ENCODE measurements at regions not wholly inside any gene's neighbourhood (a gene's known extent, or its start where the extent isn't known, plus 50 kb on each side); places are given as distances from the start of the nearest gene placed in this dataset.

- H3K4me1 ChIP-seq: peaks cover 16 to 23% of the 10 kb centered on the region in 2 donors
- H3K9me3 ChIP-seq: no peaks in the 10 kb centered on the region
- no peaks in the 10 kb centered on the region for H3K27me3 ChIP-seq
- H3K4me3 ChIP-seq (replicated peaks in 1 of 3): no peak overlapping the region
- no peak for TF ChIP-seq POLR2A (IDR thresholded peaks at IDR 0.05)
- TF ChIP-seq CTCF (IDR thresholded peaks at IDR 0.05): no peak
- H3K36me3 ChIP-seq: no peaks in the 10 kb centered on the region
- WGBS, 2 donors: 90 to 93% methylated on average over 3 of the region's 3 CpGs
- DNase-seq: no peak
- intact Hi-C loops (cut with DNase I): no loop called here
- H3K27ac ChIP-seq: no peak overlapping the region
Observed at GRCh38 chr11:95544095-95544856, 245.3 kb downstream of the FAM76B start.

GRCh38 chr11:95542868-95543551 is 246.6 kb downstream of the FAM76B start:
- intact Hi-C loops (cut with DNase I): no loop called here
- Histone ChIP-seq H3K27ac (no peak overlapping the region), H3K4me3 (replicated peaks in 1 of 3) (no peak overlapping the region), H3K27me3 (no peaks in the 10 kb centered on the region), H3K36me3 (no peaks in the 10 kb centered on the region), H3K4me1 (peaks cover 3 to 12% of the 10 kb centered on the region in 2 donors), H3K9me3 (no peaks in the 10 kb centered on the region)
- WGBS, 2 donors: 93 to 100% methylated on average over 2 of the region's 2 CpGs
- TF ChIP-seq POLR2A (IDR thresholded peaks at IDR 0.05) (no peak), CTCF (IDR thresholded peaks at IDR 0.05) (no peak)
- no peak for DNase-seq

GRCh38 chr11:95541715-95542114 is 247.9 kb downstream of the FAM76B start:
- intact Hi-C loops (cut with DNase I): no loop called here
- H3K27ac ChIP-seq: no peak overlapping the region
- H3K4me1 ChIP-seq: no peaks in the 10 kb centered on the region
- TF ChIP-seq POLR2A (IDR thresholded peaks at IDR 0.05) (no peak), CTCF (IDR thresholded peaks at IDR 0.05) (no peak)
- H3K4me3 ChIP-seq (replicated peaks in 1 of 3): no peak overlapping the region
- no peaks in the 10 kb centered on the region for H3K9me3 ChIP-seq
- WGBS, 2 donors: 92 to 96% methylated on average over 4 of the region's 4 CpGs
- DNase-seq: no peak
- no peaks in the 10 kb centered on the region for H3K36me3 ChIP-seq
- no peaks in the 10 kb centered on the region for H3K27me3 ChIP-seq

GRCh38 chr11:95536047-95536690 is 253.4 kb downstream of the FAM76B start:
- H3K4me1 ChIP-seq: no peaks in the 10 kb centered on the region
- intact Hi-C loops (cut with DNase I): no loop called here
- WGBS, 2 donors: 88 to 94% methylated on average over 3 of the region's 3 CpGs
- DNase-seq: no peak
- H3K9me3 ChIP-seq: no peaks in the 10 kb centered on the region
- no peak for TF ChIP-seq CTCF (IDR thresholded peaks at IDR 0.05)
- TF ChIP-seq POLR2A (IDR thresholded peaks at IDR 0.05): no peak
- no peaks in the 10 kb centered on the region for H3K27me3 ChIP-seq
- H3K27ac ChIP-seq: no peak overlapping the region
- H3K4me3 ChIP-seq (replicated peaks in 1 of 3): no peak overlapping the region
- no peaks in the 10 kb centered on the region for H3K36me3 ChIP-seq

- TF ChIP-seq POLR2A (IDR thresholded peaks at IDR 0.05): no peak
- TF ChIP-seq CTCF (IDR thresholded peaks at IDR 0.05): no peak
- H3K36me3 ChIP-seq: no peaks in the 10 kb centered on the region
Observed at GRCh38 chr11:95534809-95535208, 254.8 kb downstream of the FAM76B start.

More at GRCh38 chr11:95534809-95535208, 254.8 kb downstream of the FAM76B start:
- Histone ChIP-seq H3K27me3 (no peaks in the 10 kb centered on the region), H3K4me1 (no peaks in the 10 kb centered on the region), H3K4me3 (replicated peaks in 1 of 3) (no peak overlapping the region), H3K9me3 (no peaks in the 10 kb centered on the region), H3K27ac (no peak overlapping the region)
- DNase-seq: no peak
- intact Hi-C loops (cut with DNase I): no loop called here
